ENCODE measurements at regions not wholly inside any gene's neighbourhood (a gene's known extent, or its start where the extent isn't known, plus 50 kb on each side); places are given as distances from the start of the nearest gene placed in this dataset.

- Histone ChIP-seq H3K4me1 (ENCODE audit: control insufficient read depth, insufficient read depth, low read depth, low read length) (no peaks in the 10 kb centered on the region), H2AK5ac (ENCODE audit: low read length, severe bottlenecking) (no peak overlapping the region), H3K9me3 (ENCODE audit: control insufficient read depth, low read length) (no peaks in the 10 kb centered on the region), H3K23ac (ENCODE audit: low read length in 2 of 2) (no peak overlapping the region), H2BK120ac (ENCODE audit: low read depth, low read length) (no peak overlapping the region), H3K79me1 (replicated peaks; ENCODE audit: low read length, poor library complexity, severe bottlenecking) (no peaks in the 10 kb centered on the region), H3K4ac (ENCODE audit: low read depth in 1 of 2, low read length in 2 of 2) (no peak overlapping the region), H3K14ac (ENCODE audit: low read length in 2 of 2) (no peak overlapping the region), H3K27ac (ENCODE audit: low read length, poor library complexity, severe bottlenecking) (no peak overlapping the region), H3K4me3 (ENCODE audit: insufficient read depth in 1 of 2, low read depth in 1 of 2, low read length in 2 of 2) (no peak overlapping the region), H2BK5ac (ENCODE audit: low read depth, low read length, poor library complexity, severe bottlenecking) (no peak overlapping the region), H4K8ac (ENCODE audit: low read length) (no peak overlapping the region), H2BK15ac (ENCODE audit: low read depth, poor library complexity, severe bottlenecking) (no peak overlapping the region), H2AFZ (ENCODE audit: low read depth, low read length) (no peak overlapping the region), H2BK12ac (ENCODE audit: low read length in 2 of 2) (no peak overlapping the region), H3K18ac (ENCODE audit: low read depth in 1 of 2, low read length in 2 of 2) (no peak overlapping the region), H3K4me2 (ENCODE audit: low read length, poor library complexity, severe bottlenecking) (no peak overlapping the region), H3K36me3 (ENCODE audit: control insufficient read depth in 1 of 2, insufficient read depth in 2 of 2, low read depth in 1 of 2, low read length in 2 of 2) (no peaks in the 10 kb centered on the region), H3K27me3 (ENCODE audit: control insufficient read depth in 1 of 2, insufficient read depth in 1 of 2, low read length in 2 of 2) (no peaks in the 10 kb centered on the region), H4K91ac (ENCODE audit: low read length) (no peak overlapping the region), H3K9ac (ENCODE audit: low read length) (no peak overlapping the region)
- DNase-seq, result peak; percentile 12
- WGBS, result 89% methylated on average over 2 of the region's 2 CpGs
Observed at GRCh38 chr13:109867766-109868165, 81.4 kb upstream of the IRS2 start.

DNA sequence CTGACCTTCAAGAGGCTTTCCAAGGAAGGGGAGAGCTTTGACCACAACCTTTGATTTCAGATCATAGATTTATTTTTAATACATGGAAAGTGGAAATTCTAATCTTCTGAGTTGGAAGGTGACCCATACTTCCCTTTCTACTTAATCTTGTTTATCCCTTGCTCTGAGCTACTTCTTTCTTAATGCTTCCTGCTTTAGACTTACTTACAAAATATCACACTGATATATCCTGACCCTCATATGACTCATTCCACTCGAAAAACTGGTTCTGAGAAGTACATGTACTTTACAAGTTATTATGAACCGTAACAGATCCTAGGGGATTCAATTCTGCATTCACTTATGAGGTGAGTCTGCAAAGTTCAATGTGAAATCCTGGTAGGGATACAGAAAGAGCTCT, 76.2 kb upstream of the IRS2 start:
- no peak overlapping the region for H2BK15ac ChIP-seq (ENCODE audit: low read depth, poor library complexity, severe bottlenecking)
- H3K4ac ChIP-seq (ENCODE audit: low read depth in 1 of 2, low read length in 2 of 2), result no peak overlapping the region
- no peaks in the 10 kb centered on the region for H3K9me3 ChIP-seq (ENCODE audit: control insufficient read depth, low read length)
- no peak overlapping the region for H3K14ac ChIP-seq (ENCODE audit: low read length in 2 of 2)
- peak overlapping the region; percentile 8 for H2BK120ac ChIP-seq (ENCODE audit: low read depth, low read length)
- H3K23ac ChIP-seq (ENCODE audit: low read length in 2 of 2), result no peak overlapping the region
- no peak overlapping the region for H4K8ac ChIP-seq (ENCODE audit: low read length)
- no peak overlapping the region for H3K4me2 ChIP-seq (ENCODE audit: low read length, poor library complexity, severe bottlenecking)
- H3K27me3 ChIP-seq (ENCODE audit: control insufficient read depth in 1 of 2, insufficient read depth in 1 of 2, low read length in 2 of 2), result no peaks in the 10 kb centered on the region
- H3K36me3 ChIP-seq (ENCODE audit: control insufficient read depth in 1 of 2, insufficient read depth in 2 of 2, low read depth in 1 of 2, low read length in 2 of 2), result no peaks in the 10 kb centered on the region
- H3K18ac ChIP-seq (ENCODE audit: low read depth in 1 of 2, low read length in 2 of 2), result no peak overlapping the region
- H2BK5ac ChIP-seq (ENCODE audit: low read depth, low read length, poor library complexity, severe bottlenecking), result no peak overlapping the region
- peak; percentile 69 for DNase-seq
- no peaks in the 10 kb centered on the region for H3K4me1 ChIP-seq (ENCODE audit: control insufficient read depth, insufficient read depth, low read depth, low read length)
- no peak overlapping the region for H3K9ac ChIP-seq (ENCODE audit: low read length)
- H2AFZ ChIP-seq (ENCODE audit: low read depth, low read length), result no peak overlapping the region
- peak overlapping the region in 1 of 2 experiments; percentile 46 for H2BK12ac ChIP-seq (ENCODE audit: low read length in 2 of 2)
- H4K91ac ChIP-seq (ENCODE audit: low read length), result no peak overlapping the region
- no peak overlapping the region for H3K4me3 ChIP-seq (ENCODE audit: insufficient read depth in 1 of 2, low read depth in 1 of 2, low read length in 2 of 2)
- H2AK5ac ChIP-seq (ENCODE audit: low read length, severe bottlenecking), result no peak overlapping the region
- no peaks in the 10 kb centered on the region for H3K79me1 ChIP-seq (replicated peaks; ENCODE audit: low read length, poor library complexity, severe bottlenecking)
- H3K27ac ChIP-seq (ENCODE audit: low read length, poor library complexity, severe bottlenecking), result no peak overlapping the region
- 30% methylated on average over 1 of the region's 2 CpGs for WGBS

- H3K27me3 ChIP-seq (ENCODE audit: control insufficient read depth in 1 of 2, insufficient read depth in 1 of 2, low read length in 2 of 2), result no peaks in the 10 kb centered on the region
- no peaks in the 10 kb centered on the region for H3K4me1 ChIP-seq (ENCODE audit: control insufficient read depth, insufficient read depth, low read depth, low read length)
- H2BK120ac ChIP-seq (ENCODE audit: low read depth, low read length), result no peak overlapping the region
- H4K8ac ChIP-seq (ENCODE audit: low read length), result no peak overlapping the region
- no peak overlapping the region for H3K4me3 ChIP-seq (ENCODE audit: insufficient read depth in 1 of 2, low read depth in 1 of 2, low read length in 2 of 2)
- no peak overlapping the region for H2AK5ac ChIP-seq (ENCODE audit: low read length, severe bottlenecking)
- no peak overlapping the region for H3K4me2 ChIP-seq (ENCODE audit: low read length, poor library complexity, severe bottlenecking)
- H3K4ac ChIP-seq (ENCODE audit: low read depth in 1 of 2, low read length in 2 of 2), result no peak overlapping the region
- H3K36me3 ChIP-seq (ENCODE audit: control insufficient read depth in 1 of 2, insufficient read depth in 2 of 2, low read depth in 1 of 2, low read length in 2 of 2), result no peaks in the 10 kb centered on the region
- H3K23ac ChIP-seq (ENCODE audit: low read length in 2 of 2), result no peak overlapping the region
- no peak overlapping the region for H2AFZ ChIP-seq (ENCODE audit: low read depth, low read length)
- no peak overlapping the region for H2BK12ac ChIP-seq (ENCODE audit: low read length in 2 of 2)
- H2BK15ac ChIP-seq (ENCODE audit: low read depth, poor library complexity, severe bottlenecking), result no peak overlapping the region
- H3K79me1 ChIP-seq (replicated peaks; ENCODE audit: low read length, poor library complexity, severe bottlenecking), result no peaks in the 10 kb centered on the region
- H4K91ac ChIP-seq (ENCODE audit: low read length), result no peak overlapping the region
- no peak overlapping the region for H3K14ac ChIP-seq (ENCODE audit: low read length in 2 of 2)
- 86% methylated on average over 3 of the region's 3 CpGs for WGBS
- no peak overlapping the region for H3K18ac ChIP-seq (ENCODE audit: low read depth in 1 of 2, low read length in 2 of 2)
- no peak overlapping the region for H3K9ac ChIP-seq (ENCODE audit: low read length)
- H3K9me3 ChIP-seq (ENCODE audit: control insufficient read depth, low read length), result peaks cover 4% of the 10 kb centered on the region
- H3K27ac ChIP-seq (ENCODE audit: low read length, poor library complexity, severe bottlenecking), result no peak overlapping the region
- no peak overlapping the region for H2BK5ac ChIP-seq (ENCODE audit: low read depth, low read length, poor library complexity, severe bottlenecking)
- no peak for DNase-seq
Observed at GRCh38 chr13:109859898-109860297, 73.5 kb upstream of the IRS2 start.

- H2BK12ac ChIP-seq (ENCODE audit: low read length in 2 of 2), result no peak overlapping the region
- no peak overlapping the region for H4K91ac ChIP-seq (ENCODE audit: low read length)
- no peak overlapping the region for H2AK5ac ChIP-seq (ENCODE audit: low read length, severe bottlenecking)
- H3K27me3 ChIP-seq (ENCODE audit: control insufficient read depth in 1 of 2, insufficient read depth in 1 of 2, low read length in 2 of 2), result no peaks in the 10 kb centered on the region
- H2BK5ac ChIP-seq (ENCODE audit: low read depth, low read length, poor library complexity, severe bottlenecking), result no peak overlapping the region
- no peak overlapping the region for H3K4me3 ChIP-seq (ENCODE audit: insufficient read depth in 1 of 2, low read depth in 1 of 2, low read length in 2 of 2)
- no peak overlapping the region for H3K9ac ChIP-seq (ENCODE audit: low read length)
- no peak overlapping the region for H2AFZ ChIP-seq (ENCODE audit: low read depth, low read length)
- H3K23ac ChIP-seq (ENCODE audit: low read length in 2 of 2), result no peak overlapping the region
- 94% methylated on average over 8 of the region's 8 CpGs for WGBS
- H3K9me3 ChIP-seq (ENCODE audit: control insufficient read depth, low read length), result peaks cover 4% of the 10 kb centered on the region
- no peaks in the 10 kb centered on the region for H3K4me1 ChIP-seq (ENCODE audit: control insufficient read depth, insufficient read depth, low read depth, low read length)
- H3K27ac ChIP-seq (ENCODE audit: low read length, poor library complexity, severe bottlenecking), result no peak overlapping the region
- no peak overlapping the region for H2BK15ac ChIP-seq (ENCODE audit: low read depth, poor library complexity, severe bottlenecking)
- no peak overlapping the region for H3K4me2 ChIP-seq (ENCODE audit: low read length, poor library complexity, severe bottlenecking)
- H3K79me1 ChIP-seq (replicated peaks; ENCODE audit: low read length, poor library complexity, severe bottlenecking), result no peaks in the 10 kb centered on the region
- H3K18ac ChIP-seq (ENCODE audit: low read depth in 1 of 2, low read length in 2 of 2), result no peak overlapping the region
- no peak for DNase-seq
- no peak overlapping the region for H3K4ac ChIP-seq (ENCODE audit: low read depth in 1 of 2, low read length in 2 of 2)
- H3K14ac ChIP-seq (ENCODE audit: low read length in 2 of 2), result no peak overlapping the region
- no peak overlapping the region for H2BK120ac ChIP-seq (ENCODE audit: low read depth, low read length)
- H3K36me3 ChIP-seq (ENCODE audit: control insufficient read depth in 1 of 2, insufficient read depth in 2 of 2, low read depth in 1 of 2, low read length in 2 of 2), result no peaks in the 10 kb centered on the region
- no peak overlapping the region for H4K8ac ChIP-seq (ENCODE audit: low read length)
Observed at GRCh38 chr13:109859216-109859835, 72.9 kb upstream of the IRS2 start.

All from mesenchymal stem cell (in vitro differentiated cells and primary cell).